Loucy (cell line): ENCODE measurements at regions not wholly inside any gene's neighbourhood (a gene's known extent, or its start where the extent isn't known, plus 50 kb on each side); places are given as distances from the start of the nearest gene placed in this dataset.
"Not testable (repeated sequence)": the region's sequence is repeated elsewhere in the genome, so short reads cannot be mapped to it uniquely, and the experiment has no call there.

Experiments used
- H2AFZ ChIP-seq: fragments of 200-600 bp; sonication (generic); 2 replicates; pipeline ENCODE4 v1.6.0; 2016; ENCODE audit warnings: antibody characterized with exemption, mild to moderate bottlenecking, low read length, moderate library complexity
- H3F3A ChIP-seq: fragments of 200-600 bp; 2 replicates; pipeline ENCODE4 v1.6.0; 2016; ENCODE audit warnings: antibody characterized with exemption, low read depth, mild to moderate bottlenecking
- H3K27me3 ChIP-seq: fragments of 200-600 bp; sonication (generic); 2 replicates; pipeline ENCODE4 v1.6.1; 2014; ENCODE audit warnings: low read length, mild to moderate bottlenecking; ENCODE audit not compliant: insufficient read depth, poor library complexity, severe bottlenecking
- H3K36me3 ChIP-seq: fragments of 200-600 bp; sonication (generic); 2 replicates; pipeline ENCODE4 v1.6.1; 2016; ENCODE audit warnings: low read length; ENCODE audit not compliant: insufficient read depth
- H3K4me1 ChIP-seq: fragments of 200-600 bp; sonication (generic); 2 replicates; pipeline ENCODE4 v1.5.1; 2014; ENCODE audit warnings: low read length, mild to moderate bottlenecking; ENCODE audit not compliant: insufficient read depth, poor library complexity, severe bottlenecking
- H3K4me2 ChIP-seq: fragments of 200-600 bp; sonication (generic); 2 replicates; pipeline ENCODE4 v1.6.0; 2014; ENCODE audit warnings: antibody characterized with exemption, low read length, low read depth, mild to moderate bottlenecking; ENCODE audit not compliant: poor library complexity, severe bottlenecking
- H3K4me3 ChIP-seq: fragments of 200-600 bp; sonication (generic); 2 replicates; pipeline ENCODE4 v1.5.1; 2014; ENCODE audit warnings: low read length, mild to moderate bottlenecking, mixed read lengths; ENCODE audit not compliant: poor library complexity, severe bottlenecking
- H3K79me2 ChIP-seq: fragments of 200-600 bp; sonication (generic); 2 replicates; pipeline ENCODE4 v1.6.1; 2014; ENCODE audit warnings: low read length; ENCODE audit not compliant: insufficient read depth
- H3K9ac ChIP-seq: fragments of 200-600 bp; sonication (generic); 2 replicates; pipeline ENCODE4 v1.6.0; 2014; ENCODE audit warnings: mild to moderate bottlenecking, low read depth, low read length, moderate library complexity; ENCODE audit not compliant: poor library complexity, severe bottlenecking
- H3K9me2 ChIP-seq: fragments of 200-600 bp; sonication (generic); replicated peaks from 2 replicates; pipeline ENCODE4 v1.6.1; 2016; ENCODE audit warnings: low read depth, low read length, mixed read lengths
- H3K9me3 ChIP-seq: fragments of 200-600 bp; sonication (generic); 2 replicates; pipeline ENCODE4 v1.6.1; 2014; ENCODE audit warnings: mild to moderate bottlenecking, antibody characterized with exemption, low read length, low read depth; ENCODE audit not compliant: insufficient read depth
- H4K20me1 ChIP-seq: fragments of 200-600 bp; sonication (generic); 2 replicates; pipeline ENCODE4 v1.6.0; 2014; ENCODE audit warnings: antibody characterized with exemption, low read length, mild to moderate bottlenecking; ENCODE audit not compliant: insufficient read depth, poor library complexity, severe bottlenecking
- CTCF ChIP-seq: fragments of 200-600 bp; sonication (generic); conservative IDR thresholded peaks from 2 replicates; pipeline ENCODE4 v1.5.1; 2014; ENCODE audit warnings: mild to moderate bottlenecking, antibody characterized with exemption, low read length
- EZH2phosphoT487 ChIP-seq: fragments of 200-600 bp; IDR thresholded peaks from 2 replicates; pipeline ENCODE4 v1.6.1; 2018; ENCODE audit warnings: antibody characterized with exemption, mild to moderate bottlenecking, moderate library complexity, borderline replicate concordance

DNA sequence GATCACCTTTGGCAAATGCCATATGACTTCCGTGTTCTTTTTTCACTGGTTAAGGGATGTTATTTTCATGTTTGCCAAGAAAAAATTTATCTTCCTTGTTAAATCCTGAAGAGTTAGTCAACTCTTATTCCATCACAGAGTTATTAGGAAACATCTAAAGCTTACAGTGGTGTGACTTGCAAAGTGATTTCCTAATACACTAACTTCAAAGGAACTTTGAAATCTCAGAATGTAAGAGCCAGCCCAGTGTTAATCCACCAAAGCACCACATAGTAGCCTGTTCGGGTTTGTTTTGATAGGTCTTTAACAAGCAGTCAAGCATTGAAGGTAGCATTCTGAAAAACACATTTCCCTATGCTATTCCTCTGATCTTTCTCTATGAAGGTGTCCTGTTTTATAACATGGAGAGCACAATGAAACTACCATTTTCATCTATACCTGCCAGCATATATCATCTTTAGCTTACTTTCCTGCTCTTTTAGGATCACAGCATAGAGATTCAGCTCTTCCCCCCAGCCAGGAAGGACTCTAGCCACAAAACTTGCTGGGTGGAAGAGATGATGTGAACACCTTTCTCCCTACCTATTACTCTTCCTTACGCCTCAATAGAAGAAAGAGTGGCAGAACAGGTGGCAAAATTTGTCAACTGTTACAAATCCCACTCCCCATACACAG is 82.4 kb upstream of the MAGI3 start:
- Histone ChIP-seq H3K27me3 (no peaks in the 10 kb centered on the region), H3K79me2 (no peaks in the 10 kb centered on the region), H3F3A (no peaks in the 10 kb centered on the region), H3K9me3 (no peaks in the 10 kb centered on the region), H4K20me1 (no peaks in the 10 kb centered on the region), H3K4me2 (no peak overlapping the region), H2AFZ (no peak overlapping the region), H3K9me2 (no peaks in the 10 kb centered on the region), H3K4me3 (no peak overlapping the region), H3K36me3 (no peaks in the 10 kb centered on the region), H3K4me1 (peaks cover 7% of the 10 kb centered on the region), H3K9ac (no peak overlapping the region)
- no peak for TF ChIP-seq CTCF
- TF ChIP-seq EZH2phosphoT487 = no peak

- H3F3A ChIP-seq, H3K36me3 ChIP-seq, H3K4me3 ChIP-seq, H3K9me2 ChIP-seq, H3K27me3 ChIP-seq, H3K4me2 ChIP-seq, H4K20me1 ChIP-seq, H3K79me2 ChIP-seq, H3K9ac ChIP-seq, H2AFZ ChIP-seq, H3K4me1 ChIP-seq, H3K9me3 ChIP-seq: not testable (repeated sequence)
Measured at GRCh38 chr1:113312651-113313050, 77.7 kb upstream of the MAGI3 start.

DNA sequence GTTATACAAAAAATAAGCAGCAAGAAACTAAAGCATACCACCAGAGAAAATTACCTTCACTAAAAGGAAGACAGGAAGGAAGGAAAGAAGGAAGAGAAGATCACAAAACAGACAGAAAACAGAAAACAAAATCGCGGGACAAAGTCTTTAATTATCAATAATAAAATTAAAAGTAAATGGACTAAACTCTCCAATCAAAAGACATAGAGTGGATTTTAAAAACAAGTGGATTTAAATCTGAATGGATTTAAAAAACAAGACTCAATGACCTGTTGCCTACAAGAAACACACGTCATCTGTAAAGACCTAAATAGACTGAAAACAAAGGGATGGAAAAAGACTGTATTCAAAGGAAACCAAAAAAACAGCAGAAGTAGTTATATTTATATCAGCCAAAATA is 75.7 kb upstream of the MAGI3 start:
- no peaks in the 10 kb centered on the region for H4K20me1 ChIP-seq
- H3K4me2 ChIP-seq = no peak overlapping the region
- TF ChIP-seq CTCF (no peak), EZH2phosphoT487 (no peak)
- no peak overlapping the region for H3K4me3 ChIP-seq
- H3K4me1 ChIP-seq = no peaks in the 10 kb centered on the region
- no peaks in the 10 kb centered on the region for H3K36me3 ChIP-seq
- H3K9me3 ChIP-seq = no peaks in the 10 kb centered on the region
- no peaks in the 10 kb centered on the region for H3K79me2 ChIP-seq
- no peak overlapping the region for H3K9ac ChIP-seq
- H3K9me2 ChIP-seq = no peaks in the 10 kb centered on the region
- H3F3A ChIP-seq = no peaks in the 10 kb centered on the region
- H2AFZ ChIP-seq = no peak overlapping the region
- H3K27me3 ChIP-seq = no peaks in the 10 kb centered on the region

GRCh38 chr1:113320272-113320671 is 70.0 kb upstream of the MAGI3 start:
- H3K27me3 ChIP-seq = no peaks in the 10 kb centered on the region
- no peaks in the 10 kb centered on the region for H3F3A ChIP-seq
- no peaks in the 10 kb centered on the region for H4K20me1 ChIP-seq
- H3K4me2 ChIP-seq = no peak overlapping the region
- H3K9ac ChIP-seq = no peak overlapping the region
- no peaks in the 10 kb centered on the region for H3K4me1 ChIP-seq
- TF ChIP-seq EZH2phosphoT487 (no peak), CTCF (no peak)
- H3K4me3 ChIP-seq = no peak overlapping the region
- no peaks in the 10 kb centered on the region for H3K9me3 ChIP-seq
- H3K36me3 ChIP-seq = no peaks in the 10 kb centered on the region
- H3K9me2 ChIP-seq = no peaks in the 10 kb centered on the region
- H3K79me2 ChIP-seq = no peaks in the 10 kb centered on the region
- no peak overlapping the region for H2AFZ ChIP-seq
